IPS DF 4.7 (cell line): ENCODE measurements at regions not wholly inside any gene's neighbourhood (a gene's known extent, or its start where the extent isn't known, plus 50 kb on each side); places are given as distances from the start of the nearest gene placed in this dataset.
A peak's percentile ranks its signal among the peaks of the same experiment; 100 is the strongest.

ENCODE experiments used
- DNase-seq: peaks from one replicate; pipeline ENCODE4 v3.0.0-alpha.2; 2013; ENCODE audit warnings: low spot score; ENCODE audit errors: extremely low read depth

DNA sequence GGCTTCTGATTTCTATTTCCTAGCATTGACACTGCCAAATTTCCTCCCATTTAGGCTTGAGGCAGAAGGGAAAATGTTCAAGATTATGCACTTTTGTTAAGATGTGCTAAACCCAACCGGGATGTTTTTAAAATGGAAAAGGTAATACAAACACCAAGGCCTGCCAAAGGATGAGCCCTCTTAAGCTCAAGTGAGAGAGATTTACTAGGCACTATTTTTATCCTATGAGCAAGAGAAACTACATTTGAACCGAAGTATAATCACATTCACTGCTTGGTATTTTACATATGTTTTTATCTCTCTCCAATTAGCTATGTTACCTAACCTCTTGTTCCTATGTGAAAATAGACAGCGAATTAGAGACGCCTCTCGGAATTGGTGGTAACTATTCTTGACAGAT, 295.8 kb downstream of the GABRB3 start:
- no peak for DNase-seq

DNA sequence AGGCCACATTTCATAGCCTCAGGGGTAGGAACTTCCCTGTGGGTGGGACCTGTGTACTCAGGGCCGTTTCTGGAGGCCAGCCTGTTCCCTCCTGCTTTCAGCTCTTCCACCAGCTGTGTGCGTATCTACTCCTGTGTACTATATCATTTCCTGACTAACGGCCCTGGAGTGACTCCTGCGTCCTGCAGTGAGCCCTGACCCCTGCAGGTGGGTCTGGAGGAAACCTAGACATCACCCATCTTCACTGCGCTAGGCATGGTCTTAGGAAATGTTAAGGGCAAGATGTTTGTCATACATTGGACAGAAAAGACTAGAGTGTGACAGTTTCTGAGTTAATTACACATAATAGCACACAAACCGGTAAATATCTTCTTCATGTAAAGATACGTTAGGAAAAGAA, 297.3 kb downstream of the GABRB3 start:
- no peak for DNase-seq

DNA sequence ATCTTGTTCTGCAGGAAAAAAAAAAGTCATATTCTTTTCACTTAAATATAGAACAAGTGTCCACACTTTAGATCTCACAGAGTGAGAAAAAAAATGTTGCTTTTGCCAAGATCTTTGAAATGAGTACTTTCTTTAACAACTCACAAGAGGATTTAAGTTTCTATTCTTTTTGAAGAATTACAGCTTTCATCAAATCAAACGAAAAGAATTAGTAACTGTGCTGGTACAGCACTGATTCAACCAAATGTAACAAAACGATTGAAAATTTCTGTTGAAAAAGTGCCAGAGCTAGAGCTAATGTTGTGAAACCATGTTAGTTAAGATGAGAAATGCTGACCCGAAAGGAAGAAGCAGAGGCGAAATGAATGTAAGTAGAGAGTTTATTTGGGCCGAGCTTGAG, 300.2 kb downstream of the GABRB3 start:
- no peak for DNase-seq

DNA sequence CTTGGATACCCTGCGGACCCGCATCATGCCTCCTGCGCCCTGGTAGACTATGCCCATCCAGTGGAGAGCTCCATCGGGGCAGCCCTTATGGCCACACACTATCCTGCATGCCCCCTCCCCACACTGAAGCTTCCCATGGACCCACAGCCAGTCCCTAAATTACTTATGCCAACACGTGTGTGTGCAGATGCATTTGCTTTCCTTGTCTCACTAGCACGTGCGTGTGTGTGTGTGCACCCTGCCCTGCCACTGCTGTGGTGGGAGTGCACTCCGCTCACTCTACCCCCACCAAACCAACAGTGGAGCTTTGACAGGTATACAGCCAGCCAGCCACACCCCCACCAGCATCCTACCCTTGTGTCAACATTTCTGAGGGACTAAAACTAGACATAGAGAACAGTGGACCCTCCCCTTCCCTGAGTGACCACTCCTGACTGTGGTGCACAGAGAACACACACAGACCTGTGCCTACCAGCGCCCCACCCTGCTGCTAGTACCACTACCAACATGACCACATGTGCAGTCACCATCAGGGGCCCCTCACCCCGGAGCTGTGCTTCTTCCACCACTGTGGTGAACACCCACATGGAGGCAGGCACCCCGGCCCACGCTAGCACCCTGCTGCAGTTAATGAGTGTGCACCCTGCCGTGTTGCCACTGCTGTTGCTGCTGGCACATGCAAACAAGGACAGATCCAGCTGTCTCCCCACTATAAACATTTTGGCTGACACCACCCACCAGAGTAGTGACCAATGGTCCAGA, 310.8 kb downstream of the GABRB3 start:
- no peak for DNase-seq

DNA sequence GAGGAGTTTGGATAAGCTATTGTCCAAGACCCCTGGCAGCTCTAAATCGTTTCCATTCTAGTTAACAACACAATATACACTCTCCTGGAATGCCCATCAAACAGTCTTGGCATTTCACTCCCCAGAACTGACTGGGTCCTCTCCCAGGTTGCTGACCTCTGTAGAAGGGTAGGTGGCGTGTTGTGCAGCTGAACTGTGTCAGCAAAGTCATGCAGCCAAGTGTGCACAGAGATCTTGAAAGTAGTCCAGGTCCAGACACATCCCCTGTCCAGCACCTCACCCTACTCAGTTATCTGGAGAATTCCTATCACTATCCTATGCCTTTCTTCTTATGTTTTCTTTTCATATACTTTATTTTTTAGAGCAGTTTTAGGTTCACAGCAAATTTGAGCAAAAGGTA, 312.7 kb downstream of the GABRB3 start:
- no peak for DNase-seq

DNA sequence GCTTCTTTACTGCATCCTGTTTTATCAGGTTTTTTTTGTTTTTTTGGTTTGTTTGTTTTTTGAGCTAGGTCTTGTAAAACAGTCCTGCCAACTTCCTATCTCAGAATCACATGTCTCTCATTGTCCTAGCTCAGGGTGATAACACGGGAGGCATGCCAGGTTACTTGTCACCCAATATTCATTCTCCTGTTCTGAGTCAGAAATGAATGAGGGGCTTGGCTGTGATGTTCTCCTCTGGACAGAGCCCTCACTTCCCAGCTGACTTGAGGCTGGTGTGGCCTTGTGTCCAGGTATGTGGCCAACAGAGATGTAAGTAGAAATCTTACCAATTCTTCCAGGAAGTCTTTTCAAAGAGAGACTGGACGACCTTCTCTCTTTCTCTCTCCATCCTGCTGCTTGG, 317.0 kb downstream of the GABRB3 start:
- DNase-seq: no peak

DNA sequence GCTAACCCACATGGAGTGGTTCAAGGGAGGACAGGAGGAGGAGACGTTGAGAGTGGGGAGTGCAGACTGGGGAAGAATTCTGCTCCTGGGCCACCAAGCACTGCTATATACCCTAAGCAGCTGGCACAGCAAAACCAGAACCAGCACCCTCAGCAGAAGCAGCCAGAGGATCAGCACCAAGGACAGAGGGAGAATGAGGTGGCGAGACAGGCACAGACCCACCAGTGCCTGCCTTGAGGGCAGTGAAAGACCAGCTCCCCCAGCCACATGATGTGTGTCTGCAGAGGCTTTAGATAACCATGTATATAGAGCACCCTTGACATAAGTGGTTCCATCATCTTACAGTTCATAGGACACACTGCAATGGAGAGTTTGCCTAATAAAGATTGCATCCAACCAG, 319.0 kb downstream of the GABRB3 start:
- no peak for DNase-seq

DNA sequence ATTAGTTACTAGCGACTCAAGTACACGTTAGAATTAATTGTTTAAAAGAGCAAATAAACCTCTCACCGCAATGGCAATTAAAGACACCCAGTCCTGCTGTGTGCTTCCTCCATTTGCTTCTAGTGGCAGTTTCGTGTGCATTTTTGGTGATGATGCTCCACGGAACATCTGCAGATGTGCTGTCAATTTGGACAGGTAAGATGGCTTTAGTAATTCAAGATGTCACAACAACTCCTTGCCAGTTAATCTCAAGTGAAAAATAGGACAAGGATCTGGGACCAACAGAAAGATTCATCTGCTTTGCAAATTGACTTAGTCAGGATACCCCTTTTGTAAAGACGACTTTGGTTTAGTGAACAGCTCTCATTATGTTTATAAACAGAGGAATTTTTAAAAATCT, 320.9 kb downstream of the GABRB3 start:
- no peak for DNase-seq

DNA sequence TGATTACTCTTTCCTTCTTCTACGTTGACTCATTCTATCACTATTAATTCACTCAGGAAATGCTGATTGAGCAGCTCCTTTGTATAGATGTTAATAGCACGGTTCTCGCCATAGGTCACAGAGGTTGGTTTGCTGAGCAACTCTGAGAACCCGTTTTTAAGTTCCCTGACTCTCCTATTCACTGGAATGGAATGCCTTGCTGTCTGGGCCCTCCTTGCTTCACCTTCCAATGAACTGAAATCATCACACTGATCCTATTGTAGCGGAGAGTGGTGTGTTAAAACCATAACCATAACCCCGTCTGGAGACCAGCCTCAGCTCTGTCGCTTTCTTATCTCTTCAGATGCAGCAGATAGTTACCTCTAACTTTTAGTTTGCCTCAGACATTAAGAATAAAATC, 323.6 kb downstream of the GABRB3 start:
- peak; percentile 30 for DNase-seq

DNA sequence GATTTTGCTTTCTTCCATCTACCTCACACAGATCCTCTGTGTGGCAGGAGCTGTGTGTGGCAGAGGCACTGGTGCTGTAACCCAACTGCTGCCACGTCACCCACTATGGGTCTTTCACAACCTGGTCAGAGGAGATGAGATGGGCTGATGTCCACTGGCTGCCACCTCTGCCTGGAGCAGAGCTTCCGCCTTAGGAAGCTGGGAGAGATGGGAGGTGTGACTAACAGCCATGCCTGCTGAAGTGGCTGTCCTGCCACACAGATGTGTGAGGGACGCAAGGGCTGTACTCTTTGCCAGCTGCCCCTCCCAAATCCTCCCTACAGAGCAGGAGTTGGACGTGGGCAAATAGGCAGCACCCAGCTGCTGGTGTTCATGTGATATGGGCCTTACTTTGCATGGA, 329.5 kb downstream of the GABRB3 start:
- no peak for DNase-seq

DNA sequence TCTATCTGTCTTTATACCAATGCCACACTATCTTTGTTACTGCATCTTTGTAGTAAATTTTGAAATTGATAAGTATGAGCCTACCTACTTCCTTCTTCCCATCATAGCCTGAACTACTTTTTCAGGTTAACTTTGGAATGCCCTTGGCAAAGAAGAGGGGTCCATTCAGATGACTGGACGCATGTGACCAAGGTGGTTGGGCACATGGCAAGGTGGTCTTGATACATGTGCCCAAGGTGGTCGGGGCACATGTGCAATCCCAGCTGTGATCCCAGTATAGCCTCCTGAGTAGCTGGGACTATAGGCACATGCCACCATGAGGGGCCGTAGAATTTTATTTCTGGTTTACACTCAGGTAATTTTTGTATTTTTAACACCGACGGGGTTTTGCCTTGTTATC, 330.2 kb downstream of the GABRB3 start:
- no peak for DNase-seq

DNA sequence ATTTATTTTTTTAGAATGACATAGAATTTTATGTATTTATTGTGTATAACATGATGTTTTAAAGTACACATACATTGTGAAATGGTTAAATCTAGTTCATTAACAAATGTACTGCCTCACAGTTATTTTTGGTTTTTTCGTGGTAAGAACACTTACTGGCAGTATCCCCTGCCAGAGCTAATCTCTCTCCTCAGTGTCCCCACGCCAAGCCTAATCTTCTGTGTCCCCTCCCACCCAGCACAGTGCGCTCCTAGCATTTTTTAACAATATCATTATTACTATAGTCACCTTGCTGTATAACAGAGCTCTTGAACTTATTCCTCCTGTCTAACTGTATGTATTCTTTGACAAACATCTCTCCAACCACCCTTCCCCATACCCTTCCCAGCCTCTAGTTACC, 333.2 kb downstream of the GABRB3 start:
- no peak for DNase-seq

DNA sequence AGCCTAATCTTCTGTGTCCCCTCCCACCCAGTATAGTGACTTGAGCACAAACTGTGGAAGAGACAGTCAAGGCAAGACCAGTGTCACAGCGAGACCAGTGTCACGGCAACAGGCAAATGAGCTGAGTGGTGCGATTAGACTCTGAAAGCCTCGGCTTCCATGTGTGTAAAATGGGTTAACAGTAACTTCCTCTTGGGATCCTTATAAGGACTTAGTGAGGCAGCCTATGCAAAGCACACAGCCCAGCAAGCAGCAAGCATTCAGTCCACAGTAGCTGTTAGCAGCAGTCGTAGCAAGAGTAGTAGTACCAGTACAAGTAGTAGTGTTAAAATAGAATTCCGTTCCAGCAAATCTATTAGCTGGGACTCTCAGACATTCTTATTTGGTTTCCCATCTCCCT, 334.1 kb downstream of the GABRB3 start:
- no peak for DNase-seq

DNA sequence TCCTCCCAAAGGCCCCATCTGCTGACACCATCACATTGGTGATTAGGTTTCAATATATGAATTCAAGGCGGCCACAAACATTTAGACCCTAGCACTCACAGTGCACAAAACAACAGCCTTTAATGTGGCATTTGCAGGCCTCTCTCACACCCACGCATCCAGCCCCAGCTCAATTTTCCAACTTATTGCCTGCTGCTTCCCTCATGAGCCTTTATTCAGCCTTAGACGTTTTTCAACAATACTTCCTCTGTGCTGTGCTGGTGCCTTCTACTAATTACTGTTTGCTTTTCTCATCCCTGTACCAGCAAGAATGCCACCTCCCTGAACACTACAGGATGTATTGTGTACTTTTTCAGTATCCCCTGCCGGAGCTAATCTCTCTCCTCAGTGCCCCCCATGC, 334.6 kb downstream of the GABRB3 start:
- no peak for DNase-seq

DNA sequence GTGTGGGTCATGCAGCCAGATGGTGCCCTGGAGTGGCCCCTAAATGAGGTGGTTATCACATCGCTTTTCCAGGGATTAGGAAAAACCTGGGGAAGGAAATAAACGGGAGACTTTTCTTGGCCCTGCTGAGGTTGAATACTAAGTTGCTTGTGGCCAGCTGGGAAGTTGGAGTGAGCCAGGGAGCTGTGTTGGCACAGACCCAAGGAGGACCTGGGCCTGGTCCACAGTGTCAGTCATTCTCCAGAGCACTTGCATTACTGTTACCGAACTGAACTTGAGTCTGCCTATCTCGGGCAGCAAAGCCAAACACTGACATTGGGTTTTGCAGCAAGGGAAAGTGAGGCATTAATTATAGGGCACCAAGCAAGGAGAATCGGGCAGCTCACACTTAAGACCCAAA, 339.0 kb downstream of the GABRB3 start:
- no peak for DNase-seq

DNA sequence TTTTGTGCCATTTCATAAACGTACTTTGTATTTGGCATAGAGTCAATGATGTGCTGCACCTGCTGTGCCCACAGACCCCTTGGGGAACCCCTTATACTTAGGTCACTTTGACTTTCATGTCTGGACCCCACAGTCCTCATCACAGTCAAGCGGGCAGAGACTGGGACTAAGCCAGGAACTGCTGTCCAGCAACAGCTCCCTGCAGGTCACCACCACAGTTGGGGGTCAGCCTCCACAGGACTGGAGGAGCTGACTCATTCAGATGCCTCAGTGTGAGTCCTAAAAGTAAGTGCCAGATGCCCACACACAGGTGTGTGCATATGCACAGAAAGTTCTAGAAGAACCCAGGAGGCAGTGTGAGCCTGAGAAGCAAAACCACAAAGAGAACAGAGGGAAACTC, 339.8 kb downstream of the GABRB3 start:
- DNase-seq: no peak

DNA sequence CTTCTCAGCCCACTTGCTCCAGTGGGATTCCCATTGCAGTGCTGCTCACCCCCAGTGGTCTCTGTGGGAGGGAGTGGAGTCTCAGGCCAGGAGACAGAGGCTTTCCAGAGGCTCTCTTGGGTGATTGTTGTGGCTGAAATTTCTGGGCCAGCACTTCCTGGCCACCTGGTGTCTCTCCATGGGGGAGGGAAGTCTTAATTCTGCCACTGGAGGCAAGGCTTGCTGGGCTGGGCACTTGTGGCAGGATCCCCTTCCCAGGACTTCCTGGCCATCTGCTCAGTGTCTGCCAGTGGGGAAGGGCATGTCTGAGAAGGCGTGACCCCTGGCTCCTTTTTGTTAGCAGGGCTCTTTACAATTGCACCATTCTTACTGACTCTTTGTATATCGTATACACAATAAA, 351.8 kb downstream of the GABRB3 start:
- no peak for DNase-seq

DNA sequence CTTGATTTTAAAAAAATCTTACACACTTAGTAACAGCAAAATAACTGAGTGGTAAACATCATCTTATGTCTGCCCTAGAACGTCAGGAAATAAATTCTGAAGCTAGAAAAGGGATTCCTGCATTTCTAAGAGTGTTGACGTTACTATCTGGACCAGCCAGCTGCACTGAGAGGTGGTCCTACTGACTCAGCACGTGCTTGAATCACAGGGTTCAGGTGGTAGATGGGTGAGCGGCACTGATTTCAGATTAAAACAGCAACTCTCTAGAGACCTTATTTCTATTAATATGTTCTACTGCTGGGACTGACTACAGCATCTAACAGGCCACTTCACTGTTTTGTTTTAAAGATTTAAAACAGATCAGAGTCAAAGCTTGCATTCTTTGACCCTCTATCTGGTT, 377.2 kb downstream of the GABRB3 start:
- no peak for DNase-seq

DNA sequence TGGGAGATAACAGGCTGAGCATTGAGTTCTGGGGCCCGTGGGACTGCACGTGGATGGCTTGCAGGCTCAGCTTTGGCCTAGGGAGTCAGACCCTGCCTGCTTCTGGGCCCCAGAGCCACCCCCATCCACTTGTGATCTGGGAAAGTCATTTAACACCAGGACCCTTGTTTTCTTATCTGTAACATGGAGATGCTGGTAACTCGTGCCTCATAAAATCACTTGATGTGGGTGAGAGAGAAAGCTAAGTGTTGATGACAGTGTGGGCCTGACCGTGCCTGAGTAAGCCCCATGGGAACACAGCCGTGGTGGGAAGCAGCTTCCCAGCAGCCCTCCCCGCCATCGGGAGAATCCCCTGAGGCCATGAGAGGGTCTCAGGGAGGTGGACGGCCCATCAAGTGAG, 378.1 kb downstream of the GABRB3 start:
- DNase-seq: no peak

DNA sequence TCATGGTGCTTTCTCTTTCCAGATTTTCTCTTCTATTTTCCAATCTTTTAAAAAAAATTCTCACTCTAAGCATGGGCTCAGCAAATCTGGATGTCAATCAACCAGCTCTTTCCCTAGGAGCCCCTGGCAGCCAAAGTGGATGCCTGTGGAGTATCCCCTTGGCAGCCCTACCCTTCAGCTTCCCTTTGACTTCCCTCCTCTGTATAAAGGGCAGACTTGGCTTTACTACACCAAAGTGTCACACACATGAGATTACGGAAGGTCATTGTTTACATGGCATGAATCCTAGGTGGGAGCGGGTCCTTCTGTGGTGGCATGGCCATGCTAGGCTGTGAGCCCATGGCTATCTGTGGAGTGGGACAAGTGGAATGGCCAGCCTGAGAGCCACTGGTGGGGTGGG, 379.9 kb downstream of the GABRB3 start:
- DNase-seq: no peak

DNA sequence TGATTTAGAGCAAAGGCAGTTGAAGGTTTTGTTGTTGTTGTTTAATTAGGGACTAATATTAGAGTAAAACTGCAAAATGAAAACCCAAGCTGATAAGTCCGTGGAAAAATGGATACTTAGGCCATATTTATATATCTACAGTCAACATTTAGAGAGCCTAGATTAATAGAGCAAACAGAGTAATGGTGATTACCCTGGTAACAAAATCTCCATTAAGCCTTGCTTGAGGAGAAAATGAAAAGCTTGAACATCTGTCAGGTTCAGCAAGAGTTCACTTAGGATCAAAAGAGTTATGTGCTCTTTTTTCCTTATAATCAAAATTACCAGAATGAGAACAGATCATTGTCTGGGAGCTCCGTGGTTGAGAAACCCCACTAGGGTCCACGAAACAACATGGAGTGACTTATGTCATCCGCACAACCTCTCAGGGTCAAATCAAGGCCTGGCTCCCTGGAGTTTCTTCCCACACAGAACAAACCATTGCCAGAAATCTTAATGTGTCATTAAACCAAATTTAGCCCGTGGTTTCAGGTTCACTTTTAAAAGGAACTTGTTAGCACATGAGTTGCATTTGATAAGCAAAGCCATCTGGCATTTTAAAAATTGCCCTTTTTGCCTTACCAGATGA, 381.2 kb downstream of the GABRB3 start:
- no peak for DNase-seq

DNA sequence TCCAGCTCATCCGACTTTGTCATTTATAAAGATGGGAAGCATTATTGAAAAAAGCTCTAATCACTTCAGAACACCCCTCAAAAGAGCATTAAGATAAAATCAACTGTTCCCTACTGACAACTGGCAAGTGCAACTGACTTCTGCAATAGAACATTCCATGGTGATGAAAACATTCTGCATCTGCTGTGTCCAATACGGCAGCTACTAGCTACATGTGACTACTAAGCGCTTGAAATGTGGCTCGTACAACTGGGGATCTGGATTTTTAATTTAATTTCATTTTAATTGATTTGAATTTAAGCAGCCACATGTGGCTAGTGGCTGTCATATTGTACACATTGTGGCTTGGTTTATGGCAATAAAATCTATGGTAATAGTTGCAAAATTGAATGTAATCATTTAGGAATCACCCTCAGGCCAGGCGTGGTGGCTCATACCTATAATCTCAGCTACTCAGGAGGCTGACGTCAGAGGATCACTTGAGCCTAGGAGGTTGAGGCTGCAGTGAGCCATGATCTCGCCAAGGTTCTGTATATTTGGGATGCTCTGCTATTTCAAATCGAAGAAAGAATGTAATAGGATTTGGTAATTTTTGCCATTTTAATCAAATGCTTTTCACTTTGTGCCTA, 390.3 kb downstream of the GABRB3 start:
- no peak for DNase-seq

DNA sequence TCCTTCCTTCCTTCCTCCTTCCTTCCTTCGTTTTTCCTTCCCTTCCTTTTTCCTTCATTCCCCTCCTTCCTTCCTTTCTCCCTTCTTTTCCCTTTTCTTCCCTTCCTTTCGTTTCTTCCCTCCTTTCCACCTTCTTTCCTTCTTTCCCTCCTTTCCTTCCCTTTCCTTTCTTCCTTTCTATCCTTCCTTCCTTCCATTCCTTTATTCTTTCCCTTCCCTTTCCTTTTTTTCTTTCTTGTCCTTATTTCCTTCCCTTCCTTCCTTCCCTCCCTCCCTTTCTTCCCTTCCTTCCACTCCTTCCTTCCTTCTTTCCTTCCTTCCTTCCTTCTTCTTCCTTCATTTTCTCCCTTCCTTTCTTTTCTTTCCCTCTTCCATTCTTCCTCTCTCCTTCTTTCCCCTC, 394.6 kb downstream of the GABRB3 start:
- DNase-seq: no peak
